ENCODE measurements at regions not wholly inside any gene's neighbourhood (a gene's known extent, or its start where the extent isn't known, plus 50 kb on each side); places are given as distances from the start of the nearest gene placed in this dataset.

DNA sequence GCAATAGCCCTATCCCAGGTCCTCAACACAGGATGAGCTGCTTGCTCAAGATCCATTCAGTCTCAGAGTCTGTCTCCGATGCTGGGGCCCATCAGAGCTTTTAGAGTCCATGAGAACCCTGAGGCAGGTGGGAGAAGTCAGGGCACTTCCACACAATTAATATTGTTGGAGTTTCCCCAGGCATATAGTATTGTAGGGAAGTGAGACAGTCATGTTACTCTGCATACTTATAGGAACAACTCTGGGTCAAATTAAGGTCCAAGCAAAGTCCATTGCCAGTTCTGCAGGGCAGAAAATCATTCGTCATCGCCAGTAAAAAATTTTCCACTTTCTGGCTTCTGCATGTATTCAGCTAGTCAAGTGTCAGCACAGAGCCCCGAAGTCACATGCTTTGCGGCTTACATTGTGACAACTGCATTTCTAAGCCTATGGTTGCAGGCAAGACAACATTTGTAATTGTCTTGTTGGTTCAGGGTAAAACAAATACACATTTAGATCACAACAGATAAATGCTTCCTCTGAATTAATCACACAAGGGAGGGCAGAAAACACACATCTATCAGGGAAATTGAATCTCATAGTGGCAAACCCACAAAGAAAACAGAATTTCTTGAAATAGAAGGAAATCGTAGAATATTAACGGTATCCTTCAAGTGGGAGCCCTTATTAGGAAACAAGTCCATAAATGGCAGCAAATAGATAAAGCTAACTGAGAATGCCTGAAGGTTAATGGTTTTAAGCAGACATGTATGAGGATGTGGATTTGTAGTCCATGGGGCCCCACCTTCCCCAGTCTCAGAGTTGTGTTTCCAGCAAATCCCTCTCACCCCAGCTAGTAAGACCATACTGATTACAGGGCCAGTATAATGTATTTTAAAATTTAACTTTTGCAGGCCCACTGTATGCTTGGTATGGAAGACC is 412.1 kb upstream of the RASGEF1B start:
- TF ChIP-seq, protein P1, sequence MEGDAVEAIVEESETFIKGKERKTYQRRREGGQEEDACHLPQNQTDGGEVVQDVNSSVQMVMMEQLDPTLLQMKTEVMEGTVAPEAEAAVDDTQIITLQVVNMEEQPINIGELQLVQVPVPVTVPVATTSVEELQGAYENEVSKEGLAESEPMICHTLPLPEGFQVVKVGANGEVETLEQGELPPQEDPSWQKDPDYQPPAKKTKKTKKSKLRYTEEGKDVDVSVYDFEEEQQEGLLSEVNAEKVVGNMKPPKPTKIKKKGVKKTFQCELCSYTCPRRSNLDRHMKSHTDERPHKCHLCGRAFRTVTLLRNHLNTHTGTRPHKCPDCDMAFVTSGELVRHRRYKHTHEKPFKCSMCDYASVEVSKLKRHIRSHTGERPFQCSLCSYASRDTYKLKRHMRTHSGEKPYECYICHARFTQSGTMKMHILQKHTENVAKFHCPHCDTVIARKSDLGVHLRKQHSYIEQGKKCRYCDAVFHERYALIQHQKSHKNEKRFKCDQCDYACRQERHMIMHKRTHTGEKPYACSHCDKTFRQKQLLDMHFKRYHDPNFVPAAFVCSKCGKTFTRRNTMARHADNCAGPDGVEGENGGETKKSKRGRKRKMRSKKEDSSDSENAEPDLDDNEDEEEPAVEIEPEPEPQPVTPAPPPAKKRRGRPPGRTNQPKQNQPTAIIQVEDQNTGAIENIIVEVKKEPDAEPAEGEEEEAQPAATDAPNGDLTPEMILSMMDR (IDR thresholded peaks at IDR 0.05; ENCODE audit: extremely low read depth, missing control alignments): no peak
- DNase-seq (ENCODE audit: low spot score): no peak

GRCh38 chr4:81883004-81883403 is 411.3 kb upstream of the RASGEF1B start:
- TF ChIP-seq, protein P1 (IDR thresholded peaks at IDR 0.05; ENCODE audit: extremely low read depth, missing control alignments): no peak
- no peak for DNase-seq (ENCODE audit: low spot score)

GRCh38 chr4:81881855-81882621 is 410.3 kb upstream of the RASGEF1B start:
- TF ChIP-seq, protein P1 (IDR thresholded peaks at IDR 0.05; ENCODE audit: extremely low read depth, missing control alignments): no peak

DNA sequence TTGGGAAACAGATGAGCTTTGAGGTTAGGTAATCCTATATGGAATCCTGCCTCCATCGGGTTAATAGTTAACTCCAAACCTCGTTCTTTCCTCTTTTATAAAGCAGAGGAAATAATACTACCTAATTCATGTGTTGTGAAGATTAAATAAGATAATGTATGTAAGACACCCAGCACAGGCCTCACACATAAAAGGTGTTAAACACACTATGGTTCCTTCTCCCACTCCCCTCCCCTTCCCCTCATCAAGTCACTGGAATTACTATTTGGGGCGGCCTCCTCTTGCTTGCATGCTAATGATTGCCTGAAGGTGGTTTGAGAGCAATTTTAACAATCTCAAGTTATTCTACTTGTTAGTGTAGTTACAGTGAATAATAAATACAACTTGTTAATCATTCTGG is 404.4 kb upstream of the RASGEF1B start:
- TF ChIP-seq, protein P1 (IDR thresholded peaks at IDR 0.05; ENCODE audit: extremely low read depth, missing control alignments): no peak
- DNase-seq (ENCODE audit: low spot score): no peak

More at GRCh38 chr4:81881855-81882621, 410.3 kb upstream of the RASGEF1B start:
- no peak for DNase-seq (ENCODE audit: low spot score)

DNA sequence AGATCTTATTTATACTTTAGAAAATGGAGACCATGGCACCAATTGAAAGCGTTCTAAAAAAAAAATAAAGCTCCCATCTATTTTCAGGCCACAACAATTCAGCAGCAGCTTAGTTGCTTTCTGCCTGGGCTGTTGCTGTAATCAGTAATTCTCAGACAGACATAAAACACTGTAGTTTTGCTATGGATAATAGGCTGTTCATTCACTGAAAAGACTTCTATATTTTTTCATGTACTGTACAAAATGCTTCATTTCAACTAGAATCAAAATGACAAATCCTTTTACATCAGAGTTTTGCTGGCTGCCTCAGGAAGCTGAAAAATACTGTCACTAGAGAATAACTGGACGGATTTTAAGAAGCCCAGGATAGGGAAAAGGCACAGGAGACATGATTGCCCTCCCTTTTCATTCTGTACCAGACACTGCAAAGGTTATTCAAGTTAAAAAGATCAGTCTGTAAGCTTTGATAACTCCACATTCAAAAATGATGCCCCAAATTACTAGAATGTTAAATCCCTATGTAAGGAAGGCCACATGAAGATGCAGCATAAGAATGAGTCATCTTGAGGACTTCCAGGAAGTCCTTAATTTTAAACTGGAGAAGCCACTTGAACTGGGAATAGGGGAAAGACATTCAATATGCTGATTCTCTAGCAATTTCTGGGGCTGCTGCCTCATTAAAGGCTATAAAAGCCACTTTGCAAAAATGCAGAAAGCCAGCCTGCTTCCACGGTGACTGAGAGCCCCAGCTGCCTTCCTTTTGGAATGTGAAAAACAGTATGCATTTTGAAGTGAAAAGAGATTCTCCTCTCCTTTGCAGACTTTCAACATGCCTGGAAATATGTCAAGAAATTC is 403.2 kb upstream of the RASGEF1B start:
- no peak for DNase-seq (ENCODE audit: low spot score)
- TF ChIP-seq, protein P1 (IDR thresholded peaks at IDR 0.05; ENCODE audit: extremely low read depth, missing control alignments): no peak

DNA sequence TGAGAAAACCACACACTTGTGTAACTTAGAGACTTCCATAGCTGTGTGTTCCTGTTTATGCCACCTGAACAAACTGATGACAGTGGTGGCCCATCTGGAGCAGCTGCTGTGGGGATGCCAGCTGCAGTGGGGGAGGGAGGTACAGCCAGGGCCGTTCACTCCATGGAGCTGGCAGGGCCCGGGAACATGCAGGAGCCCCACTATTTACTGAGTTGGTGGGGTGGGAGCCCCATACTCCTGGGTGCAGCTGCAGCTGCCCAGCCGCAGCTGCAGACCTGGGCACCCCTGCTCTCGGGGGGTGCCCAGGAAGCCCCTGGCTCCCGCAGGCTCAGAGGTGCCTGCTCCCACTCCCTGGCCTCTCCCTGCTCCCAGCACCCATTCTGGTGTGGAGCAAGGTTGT is 398.6 kb upstream of the RASGEF1B start:
- TF ChIP-seq, protein P1 (IDR thresholded peaks at IDR 0.05; ENCODE audit: extremely low read depth, missing control alignments): no peak
- DNase-seq (ENCODE audit: low spot score): no peak
